WTC11 (cell line): ENCODE measurements at regions not wholly inside any gene's neighbourhood (a gene's known extent, or its start where the extent isn't known, plus 50 kb on each side); places are given as distances from the start of the nearest gene placed in this dataset.
A peak's percentile ranks its signal among the peaks of the same experiment; 100 is the strongest.

Experiments
- ATAC-seq: fragments of 200-7000 bp; cut with Tn5 transposase; 2 replicates; pipeline ENCODE4 v1.10.0; 2021; ENCODE audit warnings: mild to moderate bottlenecking, moderate library complexity
- CTCF ChIA-PET: fragments of 300-600 bp; sonication (Branson Sonifier 250); formaldehyde crosslinking; loops from one replicate; lab custom pipeline; 2021; ENCODE audit warnings: antibody characterized with exemption; lab: Charles Lee
- POLR2A ChIA-PET: fragments of 350-600 bp; sonication (Branson Sonifier 250); formaldehyde crosslinking; loops from one replicate; lab custom pipeline; 2021; ENCODE audit warnings: antibody characterized with exemption; lab: Charles Lee
- DNase-seq: peaks from one replicate; pipeline ENCODE4 v3.0.0; 2021; ENCODE audit warnings: low spot score
- H3K27ac Mint-ChIP-seq: 2 replicates; pipeline ENCODE4 v1.8.0; 2021; ENCODE audit warnings: mixed read lengths
- H3K27me3 Mint-ChIP-seq: 2 replicates; pipeline ENCODE4 v1.8.0; 2021; ENCODE audit warnings: low read depth, mild to moderate bottlenecking, moderate library complexity, mixed read lengths
- H3K36me3 Mint-ChIP-seq: 2 replicates; pipeline ENCODE4 v1.8.0; 2021; ENCODE audit warnings: mixed read lengths
- H3K4me1 Mint-ChIP-seq: 2 replicates; pipeline ENCODE4 v1.8.0; 2022; ENCODE audit warnings: mixed read lengths
- H3K4me3 Mint-ChIP-seq: 2 replicates; pipeline ENCODE4 v1.8.0; 2021; ENCODE audit warnings: mild to moderate bottlenecking, moderate library complexity, mixed read lengths
- H3K9me3 Mint-ChIP-seq: 2 replicates; pipeline ENCODE4 v1.8.0; 2021; ENCODE audit warnings: mixed read lengths
- ATF2 ChIP-seq: sonication (generic); formaldehyde crosslinking; IDR thresholded peaks from 2 replicates; pipeline ENCODE4 v1.8.1; 2022; ENCODE audit warnings: low read depth, missing genetic modification reagents, borderline replicate concordance
- ATF6 ChIP-seq: sonication (generic); formaldehyde crosslinking; IDR thresholded peaks from 2 replicates; pipeline ENCODE4 v1.8.1; 2023; ENCODE audit warnings: mild to moderate bottlenecking, missing genetic modification reagents
- CBFB ChIP-seq: sonication (generic); formaldehyde crosslinking; IDR thresholded peaks from 2 replicates; pipeline ENCODE4 v1.8.1; 2022; ENCODE audit warnings: mild to moderate bottlenecking, low read depth, missing genetic modification reagents
- CREM ChIP-seq: sonication (generic); formaldehyde crosslinking; IDR thresholded peaks from 2 replicates; pipeline ENCODE4 v1.8.1; 2022; ENCODE audit warnings: mild to moderate bottlenecking, missing genetic modification reagents, moderate library complexity
- E2F5 ChIP-seq: sonication (generic); formaldehyde crosslinking; IDR thresholded peaks from 2 replicates; pipeline ENCODE4 v1.8.1; 2022; ENCODE audit warnings: mild to moderate bottlenecking, moderate library complexity, missing genetic modification reagents
- ELF4 ChIP-seq: sonication (generic); formaldehyde crosslinking; IDR thresholded peaks from 2 replicates; pipeline ENCODE4 v1.8.1; 2022; ENCODE audit warnings: low read depth, mild to moderate bottlenecking, moderate library complexity, missing genetic modification reagents
- EMX1 ChIP-seq: fragments of 250-450 bp; sonication (Bioruptor Pico); IDR thresholded peaks from 2 replicates; pipeline ENCODE4 v1.8.0; 2021; ENCODE audit warnings: mild to moderate bottlenecking
- GRHL2 ChIP-seq: fragments of 250-450 bp; sonication (Bioruptor Pico); IDR thresholded peaks from 2 replicates; pipeline ENCODE4 v1.8.0; 2022; ENCODE audit warnings: mild to moderate bottlenecking, moderate library complexity; ENCODE audit not compliant: insufficient replicate concordance, severe bottlenecking
- GTF2I ChIP-seq: fragments of 250-450 bp; sonication (Bioruptor Pico); conservative IDR thresholded peaks from 2 replicates; pipeline ENCODE4 v1.4.0; 2021; ENCODE audit warnings: mild to moderate bottlenecking
- KAT7 ChIP-seq: sonication (generic); formaldehyde crosslinking; IDR thresholded peaks from 2 replicates; pipeline ENCODE4 v1.8.1; 2023; ENCODE audit warnings: missing genetic modification reagents, mild to moderate bottlenecking, borderline replicate concordance
- MYBL2 ChIP-seq: sonication (generic); formaldehyde crosslinking; IDR thresholded peaks from 2 replicates; pipeline ENCODE4 v1.8.1; 2023; ENCODE audit warnings: mild to moderate bottlenecking, moderate library complexity, missing genetic modification reagents
- RELA ChIP-seq: sonication (generic); formaldehyde crosslinking; IDR thresholded peaks from 2 replicates; pipeline ENCODE4 v1.8.1; 2022; ENCODE audit warnings: missing genetic modification reagents, mild to moderate bottlenecking, borderline replicate concordance
- TEAD4 ChIP-seq: sonication (generic); formaldehyde crosslinking; IDR thresholded peaks from 2 replicates; pipeline ENCODE4 v1.8.0; 2022; ENCODE audit warnings: mild to moderate bottlenecking, missing genetic modification reagents
- ZBTB43 ChIP-seq: sonication (generic); formaldehyde crosslinking; IDR thresholded peaks from 2 replicates; pipeline ENCODE4 v1.8.1; 2023; ENCODE audit warnings: mild to moderate bottlenecking, missing genetic modification reagents
- ZNF281 ChIP-seq: sonication (generic); formaldehyde crosslinking; IDR thresholded peaks from 2 replicates; pipeline ENCODE4 v1.8.0; 2023; ENCODE audit warnings: mild to moderate bottlenecking, missing genetic modification reagents
- ZNF671 ChIP-seq: fragments of 250-450 bp; sonication (Bioruptor Pico); IDR thresholded peaks from 2 replicates; pipeline ENCODE4 v1.8.0; 2021; ENCODE audit warnings: mild to moderate bottlenecking
- TF ChIP-seq, protein P1 (sequence below): fragments of 250-450 bp; sonication (Bioruptor Pico); conservative IDR thresholded peaks from 2 replicates; pipeline ENCODE4 v1.9.0; 2021; ENCODE audit warnings: mild to moderate bottlenecking
- TF ChIP-seq, protein P2 (sequence below): sonication (generic); formaldehyde crosslinking; IDR thresholded peaks from 2 replicates; pipeline ENCODE4 v1.8.1; 2022; ENCODE audit warnings: missing genetic modification reagents, borderline replicate concordance

GRCh38 chr7:380711-381210, 90.8 kb downstream of the FOXL3 start (continued):
- TF ChIP-seq, protein P1, sequence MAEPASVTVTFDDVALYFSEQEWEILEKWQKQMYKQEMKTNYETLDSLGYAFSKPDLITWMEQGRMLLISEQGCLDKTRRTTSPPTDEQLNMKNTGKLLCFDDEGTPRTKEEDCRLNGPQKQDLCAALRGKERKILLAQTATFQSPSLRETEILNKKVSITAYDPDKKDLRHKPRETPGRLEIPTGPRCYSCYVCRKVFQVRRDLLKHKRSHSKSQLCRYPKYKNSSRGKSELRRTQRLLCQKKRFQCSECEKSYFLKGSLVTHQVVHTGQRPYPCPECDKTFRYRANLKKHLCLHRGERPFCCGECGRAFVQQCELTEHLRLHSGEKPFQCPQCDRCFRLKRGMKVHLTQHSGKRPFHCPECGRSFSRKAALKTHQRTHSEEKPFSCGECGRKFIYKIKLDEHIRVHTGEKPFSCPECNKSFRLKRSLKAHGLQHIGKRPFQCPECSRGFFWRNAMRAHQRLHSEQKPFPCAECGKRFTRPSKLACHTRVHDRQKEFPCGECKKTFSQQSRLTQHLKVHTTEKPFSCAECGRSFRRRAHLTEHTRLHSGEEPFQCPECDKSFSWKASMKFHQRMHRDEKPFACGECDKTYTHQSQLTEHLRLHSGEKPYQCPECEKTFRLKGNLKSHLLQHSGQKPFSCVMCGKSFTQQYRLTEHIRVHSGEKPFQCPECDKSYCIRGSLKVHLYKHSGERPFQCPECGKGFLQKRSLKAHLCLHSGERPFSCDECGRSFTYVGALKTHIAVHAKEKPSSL (CRISPR knock-in tag) = no peak
- no peak for TF ChIP-seq TEAD4 (CRISPR knock-in tag)
- no peak for TF ChIP-seq ZBTB43 (CRISPR knock-in tag)

DNA sequence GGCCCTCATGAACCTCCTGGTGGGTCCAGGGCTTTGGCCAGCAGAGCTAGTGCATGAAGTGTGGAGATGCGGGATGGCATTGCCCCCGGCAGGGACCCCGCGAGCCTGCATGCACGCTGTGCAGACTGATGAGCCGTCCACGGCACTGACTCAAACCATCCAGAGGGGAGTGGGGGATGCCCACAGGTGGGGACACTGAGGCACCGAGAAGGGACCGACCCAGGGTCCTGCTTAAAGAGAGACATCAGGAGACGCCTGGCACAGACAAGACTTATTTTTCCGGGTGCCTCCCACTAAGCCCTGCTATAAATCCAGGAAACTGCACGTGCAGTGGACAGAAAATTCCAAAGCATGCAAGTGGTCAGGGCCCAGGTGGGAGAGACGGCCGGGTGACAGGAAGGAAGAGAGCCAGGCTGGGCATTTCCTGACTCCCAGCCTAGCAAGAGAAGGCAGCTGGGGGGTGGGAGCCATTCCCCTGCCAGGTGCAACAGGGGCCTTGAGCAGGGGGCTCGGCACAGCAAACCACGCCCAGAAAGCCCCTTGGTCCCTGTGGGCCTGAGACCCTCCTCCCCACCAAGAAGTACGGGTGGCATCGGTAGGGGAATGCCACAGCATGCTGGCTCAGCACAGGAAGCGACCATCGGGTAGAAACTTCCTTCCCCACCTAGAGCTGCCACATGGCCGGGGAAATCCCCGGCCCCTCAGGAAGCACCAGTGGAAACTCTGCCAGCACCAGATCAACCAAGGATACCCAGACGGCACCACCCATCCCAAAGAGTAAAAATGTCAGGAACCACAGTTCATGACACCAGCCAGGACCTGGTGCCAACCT, 91.5 kb downstream of the FOXL3 start:
- CTCF ChIA-PET = no interaction called here
- H3K4me1 Mint-ChIP-seq = no peaks in the 10 kb centered on the region; the same call in 1 of the 2 replicates
- ATAC-seq (no peak), DNase-seq (peak; percentile 7)
- H3K9me3 Mint-ChIP-seq = peaks cover 17% of the 10 kb centered on the region
- no peak overlapping the region for H3K4me3 Mint-ChIP-seq
- TF ChIP-seq ATF2 (CRISPR knock-in tag) = no peak
- TF ChIP-seq GTF2I (CRISPR knock-in tag) = no peak
- no peak for TF ChIP-seq ATF6
- TF ChIP-seq KAT7 (CRISPR knock-in tag) = no peak
- 0 out of 2 replicates have a peak, but pooled peaks cover 9% of the 10 kb centered on the region for H3K36me3 Mint-ChIP-seq
- H3K27ac Mint-ChIP-seq = no peak overlapping the region; the same call in none of the 2 replicates
- H3K27me3 Mint-ChIP-seq = peaks cover 26% of the 10 kb centered on the region
- POLR2A ChIA-PET = no interaction called here

DNA sequence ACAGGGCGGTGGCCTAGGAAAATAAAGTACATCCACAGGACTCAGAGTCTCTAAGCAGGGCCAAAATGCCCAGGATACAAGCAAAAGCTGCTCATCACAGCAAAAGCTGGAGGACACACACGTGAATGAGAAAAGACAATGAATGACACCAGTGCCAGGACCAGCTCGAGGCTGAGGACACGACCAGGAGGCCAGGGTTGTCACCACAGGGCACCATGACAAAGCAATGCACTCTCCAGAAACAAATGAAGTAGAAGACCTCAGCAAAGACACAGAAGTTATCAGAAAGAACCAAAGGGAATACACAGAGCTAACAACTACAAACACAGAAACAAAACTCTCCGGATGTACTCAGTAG, 92.1 kb downstream of the FOXL3 start:
- POLR2A ChIA-PET = no interaction called here
- H3K36me3 Mint-ChIP-seq = 0 out of 2 replicates have a peak, but pooled peaks cover 9% of the 10 kb centered on the region
- no peak overlapping the region for H3K4me3 Mint-ChIP-seq

More for the DNA sequence above, 92.1 kb downstream of the FOXL3 start:
- Mint-ChIP-seq H3K4me1 (no peaks in the 10 kb centered on the region; the same call in 1 of the 2 replicates), H3K27ac (no peak overlapping the region; the same call in 1 of the 2 replicates), H3K9me3 (peaks cover 17% of the 10 kb centered on the region), H3K27me3 (peaks cover 26% of the 10 kb centered on the region)
- ATAC-seq (no peak), DNase-seq (peak; percentile 3)
- TF ChIP-seq E2F5 (CRISPR knock-in tag) (no peak), RELA (CRISPR knock-in tag) (no peak), GRHL2 (CRISPR knock-in tag) (no peak), ZNF281 (CRISPR knock-in tag) (no peak), ZNF671 (CRISPR knock-in tag) (no peak), ELF4 (CRISPR knock-in tag) (no peak), CREM (CRISPR knock-in tag) (no peak), MYBL2 (CRISPR knock-in tag) (no peak), TEAD4 (CRISPR knock-in tag) (no peak), CBFB (no peak), EMX1 (CRISPR knock-in tag) (no peak)
- TF ChIP-seq, protein P2, sequence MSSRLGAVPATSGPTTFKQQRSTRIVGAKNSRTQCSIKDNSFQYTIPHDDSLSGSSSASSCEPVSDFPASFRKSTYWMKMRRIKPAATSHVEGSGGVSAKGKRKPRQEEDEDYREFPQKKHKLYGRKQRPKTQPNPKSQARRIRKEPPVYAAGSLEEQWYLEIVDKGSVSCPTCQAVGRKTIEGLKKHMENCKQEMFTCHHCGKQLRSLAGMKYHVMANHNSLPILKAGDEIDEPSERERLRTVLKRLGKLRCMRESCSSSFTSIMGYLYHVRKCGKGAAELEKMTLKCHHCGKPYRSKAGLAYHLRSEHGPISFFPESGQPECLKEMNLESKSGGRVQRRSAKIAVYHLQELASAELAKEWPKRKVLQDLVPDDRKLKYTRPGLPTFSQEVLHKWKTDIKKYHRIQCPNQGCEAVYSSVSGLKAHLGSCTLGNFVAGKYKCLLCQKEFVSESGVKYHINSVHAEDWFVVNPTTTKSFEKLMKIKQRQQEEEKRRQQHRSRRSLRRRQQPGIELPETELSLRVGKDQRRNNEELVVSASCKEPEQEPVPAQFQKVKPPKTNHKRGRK (CRISPR knock-in tag) = no peak
- CTCF ChIA-PET = interaction anchor here (1.0 kb wide), 1 partner anchor 53 kb away, joined by 4 read pairs; no protein-coding TSS in a partner anchor
